CD8-positive, alpha-beta memory T cell (primary cell): ENCODE measurements at regions not wholly inside any gene's neighbourhood (a gene's known extent, or its start where the extent isn't known, plus 50 kb on each side); places are given as distances from the start of the nearest gene placed in this dataset.

Source experiments
- CTCF ChIA-PET: fragments of 350-600 bp; sonication (Branson Sonifier 250); formaldehyde crosslinking; loops from one replicate; lab custom pipeline; 2021; ENCODE audit warnings: antibody characterized with exemption; lab: Charles Lee
- POLR2A ChIA-PET: fragments of 350-600 bp; sonication (Branson Sonifier 250); formaldehyde crosslinking; loops from one replicate; lab custom pipeline; 2021; ENCODE audit warnings: antibody characterized with exemption; lab: Charles Lee
- DNase-seq, 5 donors: peaks; one replicate each; pipeline versions ENCODE4 v3.0.0 to v3.0.0-alpha.2; 2020 to 2022; ENCODE audit warnings: mixed read lengths in 1 of 5
- H3K27ac ChIP-seq: one replicate; pipeline ENCODE4 v1.7.0; 2013; ENCODE audit warnings: low read depth, mild to moderate bottlenecking, low read length, moderate library complexity
- H3K27me3 ChIP-seq: 2 replicates; pipeline ENCODE4 v1.7.0; 2013; ENCODE audit warnings: low read length, mild to moderate bottlenecking; ENCODE audit not compliant: insufficient read depth, poor library complexity, severe bottlenecking
- H3K36me3 ChIP-seq: 2 replicates; pipeline ENCODE4 v1.7.0; 2013; ENCODE audit warnings: mild to moderate bottlenecking, low read length, moderate library complexity; ENCODE audit not compliant: insufficient read depth
- H3K4me1 ChIP-seq: 2 replicates; pipeline ENCODE4 v1.7.0; 2013; ENCODE audit warnings: mild to moderate bottlenecking, low read length, moderate library complexity; ENCODE audit not compliant: insufficient read depth
- H3K4me3 ChIP-seq: 2 replicates; pipeline ENCODE4 v1.7.0; 2013; ENCODE audit warnings: mild to moderate bottlenecking, low read length
- H3K9me3 ChIP-seq: 2 replicates; pipeline ENCODE4 v1.7.0; 2013; ENCODE audit warnings: mild to moderate bottlenecking, low read length
- H3K27ac Mint-ChIP-seq, 8 donors: one replicate each; pipeline ENCODE4 v1.8.0; 2020 to 2021; ENCODE audit warnings: mixed read lengths in 8 of 8, mild to moderate bottlenecking in 6 of 8, inconsistent platforms in 3 of 8, moderate library complexity in 3 of 8
- H3K27me3 Mint-ChIP-seq, 2 donors: one replicate each; pipeline ENCODE4 v1.8.0; 2020 to 2021; ENCODE audit warnings: mixed read lengths in 2 of 2, mild to moderate bottlenecking in 1 of 2, moderate library complexity in 1 of 2
- H3K36me3 Mint-ChIP-seq, 3 donors: one replicate each; pipeline ENCODE4 v1.8.0; 2020 to 2021; ENCODE audit warnings: mixed read lengths in 3 of 3, inconsistent platforms in 1 of 3, mild to moderate bottlenecking in 1 of 3
- H3K4me1 Mint-ChIP-seq, 3 donors: one replicate each; pipeline ENCODE4 v1.8.0; 2020 to 2021; ENCODE audit warnings: mixed read lengths in 3 of 3, inconsistent platforms in 1 of 3, mild to moderate bottlenecking in 1 of 3
- H3K4me3 Mint-ChIP-seq, 7 donors: one replicate each; pipeline ENCODE4 v1.8.0; 2020 to 2021; ENCODE audit warnings: mixed read lengths in 7 of 7, mild to moderate bottlenecking in 6 of 7, moderate library complexity in 4 of 7, inconsistent platforms in 2 of 7
- H3K9me3 Mint-ChIP-seq, 5 donors: one replicate each; pipeline ENCODE4 v1.8.0; 2020 to 2022; ENCODE audit warnings: mixed read lengths in 5 of 5, mild to moderate bottlenecking in 3 of 5, moderate library complexity in 2 of 5, inconsistent platforms in 1 of 5

- CTCF ChIA-PET = interaction anchor here (2.1 kb wide), 1 partner anchor 16 kb away, joined by 5 read pairs; no protein-coding TSS in a partner anchor
- DNase-seq = no peak
- Mint-ChIP-seq H3K27me3 (peaks cover 10 to 18% of the 10 kb centered on the region in 2 donors), H3K27ac (no peak overlapping the region), H3K4me1 (peaks cover 2 to 14% (median 9%) of the 10 kb centered on the region in 3 donors), H3K9me3 (peaks cover 0 to 2% (median 0%) of the 10 kb centered on the region in 5 donors), H3K36me3 (no peaks in the 10 kb centered on the region), H3K4me3 (no peak overlapping the region)
- POLR2A ChIA-PET = no interaction called here
- H3K4me3 ChIP-seq = no peak overlapping the region
- H3K27me3 ChIP-seq = no peaks in the 10 kb centered on the region
- H3K4me1 ChIP-seq = no peaks in the 10 kb centered on the region
- H3K27ac ChIP-seq = no peak overlapping the region
- no peaks in the 10 kb centered on the region for H3K9me3 ChIP-seq
- no peaks in the 10 kb centered on the region for H3K36me3 ChIP-seq
Observed at GRCh38 chr6:165834613-165835259, 171.7 kb upstream of the PDE10A start.

GRCh38 chr6:165833355-165833754 is 170.3 kb upstream of the PDE10A start:
- Histone ChIP-seq H3K27ac (no peak overlapping the region), H3K4me3 (no peak overlapping the region), H3K27me3 (no peaks in the 10 kb centered on the region), H3K4me1 (no peaks in the 10 kb centered on the region), H3K9me3 (no peaks in the 10 kb centered on the region), H3K36me3 (no peaks in the 10 kb centered on the region)
- no peaks in the 10 kb centered on the region for H3K36me3 Mint-ChIP-seq
- ChIA-PET CTCF (no interaction called here), POLR2A (no interaction called here)
- no peak overlapping the region for H3K4me3 Mint-ChIP-seq
- peaks cover 0 to 2% (median 0%) of the 10 kb centered on the region in 5 donors for H3K9me3 Mint-ChIP-seq
- no peak for DNase-seq
- H3K4me1 Mint-ChIP-seq = peaks cover 2 to 14% (median 9%) of the 10 kb centered on the region in 3 donors
- H3K27ac Mint-ChIP-seq = no peak overlapping the region
- H3K27me3 Mint-ChIP-seq = peaks cover 8 to 18% of the 10 kb centered on the region in 2 donors

DNA sequence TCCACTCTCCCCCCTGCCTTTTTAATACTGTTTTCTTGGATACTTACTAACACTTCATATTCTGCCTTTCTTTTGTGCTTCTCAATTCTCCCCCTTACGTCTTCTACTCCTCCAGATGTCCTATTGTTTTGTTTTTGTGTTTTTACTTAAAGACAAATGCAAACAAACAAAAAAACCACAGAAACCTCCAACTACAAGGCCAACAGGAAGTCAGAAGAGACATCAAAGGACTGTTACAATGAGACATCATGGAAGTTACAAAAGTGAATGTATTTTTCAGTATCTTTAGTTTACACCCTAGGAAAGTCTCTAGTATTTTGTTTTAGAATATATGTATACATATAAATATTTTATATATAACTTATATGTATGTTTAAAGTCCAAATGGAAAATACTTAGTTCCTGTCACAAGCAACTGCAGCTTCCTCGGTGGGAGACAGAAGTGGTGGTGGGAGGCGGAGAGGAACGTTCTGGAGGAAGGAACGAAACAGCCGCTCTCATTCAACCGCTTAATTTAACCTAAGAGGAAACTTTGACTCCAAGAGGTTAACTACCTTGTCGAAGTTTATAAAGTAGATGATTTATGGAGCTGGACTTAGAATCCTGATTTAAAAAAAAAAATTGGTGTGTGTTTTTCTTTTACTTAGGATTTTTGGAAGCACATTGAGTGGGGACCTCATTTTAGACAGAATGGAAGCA is 168.9 kb upstream of the PDE10A start:
- DNase-seq = no peak
- H3K27ac Mint-ChIP-seq = peak overlapping the region in 1 of 8 donors; percentile 65
- Histone ChIP-seq H3K27me3 (no peaks in the 10 kb centered on the region), H3K4me3 (no peak overlapping the region), H3K9me3 (no peaks in the 10 kb centered on the region), H3K36me3 (no peaks in the 10 kb centered on the region), H3K27ac (no peak overlapping the region), H3K4me1 (no peaks in the 10 kb centered on the region)
- POLR2A ChIA-PET = no interaction called here
- H3K4me3 Mint-ChIP-seq = no peak overlapping the region
- CTCF ChIA-PET = no interaction called here
- peaks cover 0 to 2% (median 0%) of the 10 kb centered on the region in 5 donors for H3K9me3 Mint-ChIP-seq
- peaks cover 8 to 18% of the 10 kb centered on the region in 2 donors for H3K27me3 Mint-ChIP-seq
- no peaks in the 10 kb centered on the region for H3K36me3 Mint-ChIP-seq
- H3K4me1 Mint-ChIP-seq = peaks cover 2 to 14% (median 9%) of the 10 kb centered on the region in 3 donors

DNA sequence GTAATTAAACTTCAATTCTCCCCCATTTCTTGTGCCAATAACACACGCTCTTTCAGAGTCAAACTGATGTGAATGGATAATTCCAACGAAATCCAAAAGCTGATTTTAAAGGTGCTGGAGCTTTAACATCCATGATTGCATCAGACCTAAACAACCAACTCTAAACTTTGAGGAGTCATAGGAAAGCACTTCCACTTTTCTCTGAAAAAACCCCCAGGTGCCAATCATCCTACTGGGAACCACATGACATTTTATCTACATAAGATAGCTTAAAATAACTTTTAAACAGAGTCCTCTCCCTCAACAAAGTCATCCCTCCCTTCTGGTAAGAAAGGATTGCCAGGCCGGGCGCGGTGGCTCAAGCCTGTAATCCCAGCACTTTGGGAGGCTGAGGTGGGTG is 167.7 kb upstream of the PDE10A start:
- H3K4me1 Mint-ChIP-seq = peaks cover 2 to 14% (median 9%) of the 10 kb centered on the region in 3 donors
- POLR2A ChIA-PET = no interaction called here

GRCh38 chr6:165829376-165829775 is 166.3 kb upstream of the PDE10A start:
- no peak overlapping the region for H3K27ac Mint-ChIP-seq
- CTCF ChIA-PET = no interaction called here

More for the DNA sequence above, 167.7 kb upstream of the PDE10A start:
- Mint-ChIP-seq H3K27me3 (peaks cover 4 to 17% of the 10 kb centered on the region in 2 donors), H3K36me3 (no peaks in the 10 kb centered on the region), H3K27ac (no peak overlapping the region), H3K9me3 (no peaks in the 10 kb centered on the region), H3K4me3 (no peak overlapping the region)
- Histone ChIP-seq H3K36me3 (no peaks in the 10 kb centered on the region), H3K9me3 (no peaks in the 10 kb centered on the region), H3K4me3 (no peak overlapping the region), H3K4me1 (no peaks in the 10 kb centered on the region), H3K27me3 (no peaks in the 10 kb centered on the region), H3K27ac (no peak overlapping the region)
- no peak for DNase-seq
- CTCF ChIA-PET = no interaction called here

GRCh38 chr6:165827190-165827518 is 164.1 kb upstream of the PDE10A start:
- H3K9me3 Mint-ChIP-seq = no peaks in the 10 kb centered on the region
- peaks cover 2 to 7% of the 10 kb centered on the region in 2 donors for H3K27me3 Mint-ChIP-seq
- H3K4me3 ChIP-seq = no peak overlapping the region
- no peaks in the 10 kb centered on the region for H3K4me1 ChIP-seq
- no peak for DNase-seq
- CTCF ChIA-PET = no interaction called here
- no peak overlapping the region for H3K4me3 Mint-ChIP-seq
- no peaks in the 10 kb centered on the region for H3K9me3 ChIP-seq
- no peaks in the 10 kb centered on the region for H3K27me3 ChIP-seq
- no peak overlapping the region for H3K27ac ChIP-seq
- POLR2A ChIA-PET = no interaction called here
- no peaks in the 10 kb centered on the region for H3K36me3 ChIP-seq
- H3K27ac Mint-ChIP-seq = no peak overlapping the region
- peaks cover 2 to 5% (median 4%) of the 10 kb centered on the region in 3 donors for H3K4me1 Mint-ChIP-seq
- H3K36me3 Mint-ChIP-seq = no peaks in the 10 kb centered on the region

More at GRCh38 chr6:165829376-165829775, 166.3 kb upstream of the PDE10A start:
- Histone ChIP-seq H3K9me3 (no peaks in the 10 kb centered on the region), H3K27ac (no peak overlapping the region), H3K27me3 (no peaks in the 10 kb centered on the region), H3K36me3 (no peaks in the 10 kb centered on the region), H3K4me1 (no peaks in the 10 kb centered on the region), H3K4me3 (no peak overlapping the region)
- peaks cover 2 to 14% (median 9%) of the 10 kb centered on the region in 3 donors for H3K4me1 Mint-ChIP-seq
- DNase-seq = no peak
- H3K27me3 Mint-ChIP-seq = peaks cover 3 to 14% of the 10 kb centered on the region in 2 donors
- no peak overlapping the region for H3K4me3 Mint-ChIP-seq
- no peaks in the 10 kb centered on the region for H3K36me3 Mint-ChIP-seq
- POLR2A ChIA-PET = no interaction called here
- H3K9me3 Mint-ChIP-seq = no peaks in the 10 kb centered on the region

- DNase-seq = no peak
- peaks cover 2 to 5% of the 10 kb centered on the region in 2 donors for H3K27me3 Mint-ChIP-seq
- no peak overlapping the region for H3K27ac ChIP-seq
- H3K4me1 ChIP-seq = no peaks in the 10 kb centered on the region
- H3K9me3 Mint-ChIP-seq = no peaks in the 10 kb centered on the region
- no peaks in the 10 kb centered on the region for H3K36me3 ChIP-seq
- no peak overlapping the region for H3K4me3 Mint-ChIP-seq
- peaks cover under 1 to 1% (median 1%) of the 10 kb centered on the region in 3 donors for H3K4me1 Mint-ChIP-seq
- H3K4me3 ChIP-seq = no peak overlapping the region
- POLR2A ChIA-PET = no interaction called here
- CTCF ChIA-PET = no interaction called here
- no peaks in the 10 kb centered on the region for H3K27me3 ChIP-seq
- H3K36me3 Mint-ChIP-seq = no peaks in the 10 kb centered on the region
- H3K9me3 ChIP-seq = no peaks in the 10 kb centered on the region
- H3K27ac Mint-ChIP-seq = no peak overlapping the region
Observed at GRCh38 chr6:165826487-165827189, 163.6 kb upstream of the PDE10A start.

DNA sequence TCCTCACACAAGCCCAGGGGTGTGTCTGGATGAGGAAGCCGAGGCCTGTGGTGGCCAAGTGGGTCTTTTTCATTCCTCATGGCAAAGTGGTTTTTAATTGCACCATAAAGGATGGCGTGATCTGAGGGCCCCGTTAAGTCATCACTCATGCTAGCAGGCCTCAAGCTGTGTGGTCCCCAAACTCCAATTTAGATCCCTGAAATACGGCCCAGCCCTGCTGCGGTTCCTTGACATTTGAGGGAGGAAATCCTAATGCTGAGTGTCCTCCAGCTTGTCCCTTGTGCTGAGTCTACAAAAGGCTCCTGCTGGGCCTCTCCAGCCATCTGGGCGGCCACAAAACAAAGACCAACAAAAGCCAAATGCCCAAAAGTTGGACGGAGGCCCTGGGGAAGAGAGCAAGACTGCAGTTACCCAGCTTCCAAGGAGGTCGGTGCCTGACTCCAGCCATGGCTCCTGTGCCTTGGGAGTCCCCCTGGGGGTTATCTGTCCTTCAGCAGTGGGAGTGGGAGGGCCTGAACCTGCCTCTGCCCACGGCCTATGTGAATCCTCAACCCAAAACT is 162.3 kb upstream of the PDE10A start:
- H3K27ac ChIP-seq = no peak overlapping the region
- no peak overlapping the region for H3K27ac Mint-ChIP-seq
- ChIA-PET CTCF (no interaction called here), POLR2A (no interaction called here)
- H3K9me3 Mint-ChIP-seq = no peaks in the 10 kb centered on the region
- no peak for DNase-seq
- no peaks in the 10 kb centered on the region for H3K4me1 Mint-ChIP-seq
- no peaks in the 10 kb centered on the region for H3K36me3 ChIP-seq
- no peaks in the 10 kb centered on the region for H3K36me3 Mint-ChIP-seq
- H3K9me3 ChIP-seq = no peaks in the 10 kb centered on the region
- no peak overlapping the region for H3K4me3 ChIP-seq
- peaks cover 6 to 14% of the 10 kb centered on the region in 2 donors for H3K27me3 Mint-ChIP-seq
- no peaks in the 10 kb centered on the region for H3K27me3 ChIP-seq
- no peak overlapping the region for H3K4me3 Mint-ChIP-seq
- no peaks in the 10 kb centered on the region for H3K4me1 ChIP-seq
